NCI-H1092 treated with DMSO at 0.1 percent for 48 hours (cell line): ENCODE measurements at regions not wholly inside any gene's neighbourhood (a gene's known extent, or its start where the extent isn't known, plus 50 kb on each side); places are given as distances from the start of the nearest gene placed in this dataset.
"Not testable (repeated sequence)": the region's sequence is repeated elsewhere in the genome, so short reads cannot be mapped to it uniquely, and the experiment has no call there.

Experiments
- DNase-seq: peaks from one replicate; lab custom pipeline; 2025; lab: John Stamatoyannopoulos, UW

DNA sequence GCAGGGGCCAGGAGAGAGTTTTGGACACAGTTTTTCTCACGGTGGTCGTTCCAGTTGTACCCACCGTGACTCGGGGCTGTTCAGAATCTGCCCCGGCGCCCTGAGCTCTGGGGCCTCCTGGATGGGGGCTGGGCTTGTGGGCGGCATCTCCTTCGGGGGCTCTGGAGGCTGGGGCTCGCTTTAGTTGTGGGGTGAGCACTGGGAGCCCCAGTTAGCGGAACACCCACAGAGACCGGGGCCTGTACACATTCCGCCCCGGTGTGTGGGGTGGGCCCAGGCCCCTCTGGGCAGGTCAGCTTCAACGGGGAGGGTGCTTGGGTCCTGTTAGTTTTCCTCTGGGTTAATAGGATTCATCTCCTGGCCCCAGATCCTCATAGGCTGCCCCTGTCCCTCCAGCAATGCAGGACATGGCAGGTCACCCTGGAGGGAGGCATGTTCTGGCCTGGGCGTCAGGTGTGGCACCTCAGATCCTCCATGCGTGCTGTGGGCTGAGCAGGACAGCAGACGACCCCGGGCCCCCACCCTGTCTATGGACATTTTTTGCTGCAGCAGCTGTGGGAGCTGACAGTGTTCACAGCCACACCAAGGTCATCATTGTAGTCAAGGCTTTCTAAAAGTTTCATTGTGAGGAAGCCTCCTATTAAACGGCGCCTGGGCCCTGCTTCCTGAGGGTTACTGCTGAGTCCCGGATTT, 393.2 kb downstream of the TMEM121 start:
- DNase-seq: no peak

DNA sequence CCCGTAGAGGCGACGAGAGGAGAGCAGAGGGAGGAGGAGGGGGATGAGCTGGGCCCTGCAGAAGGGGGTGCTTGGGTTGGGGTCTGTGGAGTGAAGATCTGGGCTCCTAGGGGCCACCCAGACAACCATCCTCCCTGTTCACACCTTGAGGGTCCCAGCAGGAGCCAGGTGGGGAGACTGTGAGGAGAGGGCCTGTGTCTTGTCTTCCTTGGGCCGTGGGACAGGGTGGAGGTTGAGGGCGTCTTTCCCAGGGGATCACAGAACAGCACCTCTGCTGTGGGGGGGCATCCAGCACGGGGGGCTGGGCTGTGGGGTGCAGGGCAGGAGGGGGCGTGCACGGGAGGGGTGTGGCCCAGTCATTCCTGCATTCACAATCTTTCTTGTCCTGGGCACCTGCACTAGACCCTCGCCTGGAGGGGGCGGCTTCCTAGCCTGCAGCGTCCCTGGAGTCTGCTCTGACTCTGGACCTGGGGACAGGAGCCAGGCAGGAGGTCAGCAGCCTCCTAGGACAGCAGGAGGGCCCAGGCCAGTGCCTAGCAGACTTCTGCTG, 393.8 kb downstream of the TMEM121 start:
- DNase-seq: not testable (repeated sequence)

DNA sequence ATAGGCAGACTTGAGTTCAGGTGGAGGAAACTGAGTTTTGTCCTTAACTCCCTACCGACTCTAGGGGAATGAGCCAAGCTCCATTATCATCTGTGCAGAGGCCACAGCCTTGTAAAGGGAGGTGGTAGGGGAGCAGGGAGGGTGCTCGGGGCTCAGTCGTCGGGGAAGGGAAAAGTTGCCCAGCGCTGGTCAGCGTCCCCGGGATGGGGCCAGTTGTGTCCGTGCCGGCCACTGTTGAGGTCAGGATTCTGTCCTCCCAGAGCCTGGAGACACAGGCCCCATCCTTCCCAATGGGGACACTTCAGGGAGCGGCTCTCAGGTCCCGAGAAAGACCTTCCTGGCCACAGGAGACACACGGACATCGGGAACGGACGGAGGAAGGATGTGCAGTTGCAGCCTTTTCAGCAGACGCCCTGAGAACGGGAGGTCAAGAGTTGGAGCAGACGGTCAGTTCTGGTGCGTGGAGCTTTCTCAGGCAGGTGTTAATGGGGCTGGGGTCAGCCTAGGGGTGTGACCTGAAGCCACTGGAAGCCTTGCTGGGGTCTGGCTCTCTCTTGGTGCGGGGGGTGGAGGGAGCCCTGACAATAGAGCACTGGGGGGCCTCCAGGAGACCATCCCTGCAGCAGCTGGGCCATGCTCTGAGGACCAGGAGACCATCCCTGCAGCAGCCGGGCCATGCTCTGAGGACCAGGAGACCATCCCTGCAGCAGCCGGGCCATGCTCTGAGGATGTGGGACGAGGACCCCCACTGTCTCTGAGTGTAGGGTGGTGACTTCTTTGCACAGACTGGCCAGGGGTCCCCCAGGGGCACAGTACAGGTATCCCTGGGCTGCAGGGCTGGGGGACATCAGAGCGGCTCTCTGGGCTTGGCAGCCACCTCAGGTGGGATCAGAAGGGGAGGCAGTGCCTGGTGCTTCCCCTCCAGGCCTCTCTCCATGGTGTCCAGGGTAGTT, 394.7 kb downstream of the TMEM121 start:
- not testable (repeated sequence) for DNase-seq

DNA sequence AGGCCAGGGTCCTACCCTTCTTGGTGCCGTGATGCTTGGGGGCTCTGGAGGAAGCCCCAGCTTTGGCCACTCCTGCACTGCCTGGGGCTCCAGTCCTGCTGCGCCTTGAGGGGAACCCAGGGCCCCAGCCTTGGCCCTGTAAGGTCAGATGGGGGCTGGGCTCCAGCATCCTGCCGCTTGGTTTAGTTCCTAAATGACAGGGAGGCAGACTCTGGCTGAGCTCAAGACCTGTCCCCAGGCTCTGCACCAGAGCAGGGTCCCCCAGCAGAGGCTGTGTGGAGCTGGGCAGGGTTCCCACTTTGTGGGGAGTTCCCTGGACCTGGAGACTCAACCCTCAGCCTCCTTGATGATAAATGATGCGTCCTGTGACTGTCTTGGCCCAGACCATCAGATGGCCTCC, 395.4 kb downstream of the TMEM121 start:
- not testable (repeated sequence) for DNase-seq

DNA sequence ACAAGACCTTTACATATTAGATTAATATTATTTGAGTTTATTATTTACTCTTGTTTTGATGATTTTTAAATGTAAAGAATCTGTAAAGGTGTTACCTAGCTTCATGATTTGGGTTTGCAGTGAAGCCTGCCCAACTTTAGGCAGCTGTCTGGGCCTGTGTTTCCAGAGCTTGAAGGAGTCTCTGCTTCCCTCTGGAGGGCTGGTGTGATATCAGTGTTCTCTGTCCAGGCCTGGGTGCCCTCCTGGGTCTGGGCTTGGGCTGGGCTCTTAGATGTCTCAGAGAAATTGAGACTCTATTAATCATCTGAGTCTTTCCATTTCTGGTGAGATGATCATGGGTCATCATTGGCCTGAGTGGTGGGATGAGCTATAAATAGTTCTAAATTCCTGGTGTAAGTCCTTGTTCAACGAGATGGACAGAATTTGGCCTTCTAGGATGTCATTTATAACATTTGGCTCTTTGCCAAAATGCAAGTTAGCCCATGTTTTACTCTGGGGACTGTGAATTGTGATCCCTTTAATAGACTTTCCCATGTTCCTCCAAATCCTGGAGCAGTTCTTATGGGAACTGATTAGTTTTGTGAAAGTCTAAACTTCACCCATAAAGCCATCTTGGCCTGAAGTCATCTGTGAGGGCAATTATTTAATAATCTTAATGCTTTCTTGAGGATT, 397.3 kb downstream of the TMEM121 start:
- not testable (repeated sequence) for DNase-seq

DNA sequence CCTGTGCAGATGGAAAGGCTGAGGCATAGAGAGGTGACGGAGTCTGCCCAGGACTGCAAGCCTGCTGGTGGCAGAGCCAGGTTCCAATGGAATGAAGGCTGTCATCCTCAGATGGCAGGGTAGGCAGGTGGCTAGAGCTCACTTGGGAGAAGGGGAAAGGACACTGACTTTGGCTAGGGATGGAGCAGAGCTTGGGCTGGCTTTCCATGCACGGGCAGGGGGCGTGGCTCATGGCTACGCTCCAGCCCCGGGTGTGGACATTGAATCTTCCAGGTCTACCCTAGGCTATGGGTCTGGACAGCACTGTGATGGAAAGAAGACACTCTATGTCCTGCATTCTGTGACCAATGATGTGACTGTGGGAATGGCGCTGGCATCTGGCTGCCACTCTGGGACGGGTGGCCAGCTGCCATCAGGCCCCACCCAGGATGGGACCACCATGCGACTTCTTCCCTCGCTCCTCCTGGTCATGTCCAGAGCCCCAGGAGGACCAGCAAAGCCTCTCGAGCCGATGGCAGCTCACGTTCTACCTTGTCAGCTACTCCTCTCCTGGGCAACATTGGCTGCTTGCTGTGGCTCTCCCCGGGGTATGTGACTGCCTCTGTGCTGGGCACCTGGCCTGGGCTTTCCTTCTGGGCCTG, 398.7 kb downstream of the TMEM121 start:
- DNase-seq: no peak

DNA sequence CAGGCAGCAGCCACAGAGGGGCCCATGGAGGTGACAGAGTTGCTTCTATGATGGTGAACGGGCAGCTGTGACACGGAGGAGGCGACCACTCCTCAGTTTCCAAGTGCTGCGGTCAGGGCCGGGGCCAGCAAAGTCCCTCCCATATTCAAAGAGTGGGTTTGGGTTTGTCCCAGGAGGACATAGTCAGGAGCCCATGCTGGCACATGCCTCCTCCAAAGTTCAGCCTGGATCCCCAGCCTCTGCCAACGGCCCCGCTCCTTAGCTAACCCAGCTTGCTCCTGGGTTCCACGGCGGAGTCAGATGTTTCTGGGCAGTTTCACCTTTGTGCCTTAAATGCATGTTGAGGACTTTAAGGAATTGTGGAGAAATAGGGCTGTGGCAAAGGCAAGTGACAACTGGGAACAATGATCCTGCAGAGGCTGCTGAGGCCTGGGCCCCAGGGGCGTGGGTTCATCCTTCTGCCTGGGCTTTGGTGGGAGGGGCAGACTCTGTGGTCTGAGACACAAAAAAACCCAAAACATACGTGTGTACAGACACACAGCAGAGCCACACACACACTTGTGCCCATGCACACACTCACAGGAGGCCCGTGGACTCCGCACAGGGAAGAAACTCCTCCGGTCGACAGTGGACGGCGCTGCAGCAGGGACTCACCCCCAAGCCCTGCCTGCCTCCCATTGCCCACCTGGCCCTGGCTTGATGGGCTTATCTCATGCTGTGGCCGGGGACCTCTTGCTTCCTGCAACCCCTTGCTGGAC, 399.4 kb downstream of the TMEM121 start:
- DNase-seq: no peak

DNA sequence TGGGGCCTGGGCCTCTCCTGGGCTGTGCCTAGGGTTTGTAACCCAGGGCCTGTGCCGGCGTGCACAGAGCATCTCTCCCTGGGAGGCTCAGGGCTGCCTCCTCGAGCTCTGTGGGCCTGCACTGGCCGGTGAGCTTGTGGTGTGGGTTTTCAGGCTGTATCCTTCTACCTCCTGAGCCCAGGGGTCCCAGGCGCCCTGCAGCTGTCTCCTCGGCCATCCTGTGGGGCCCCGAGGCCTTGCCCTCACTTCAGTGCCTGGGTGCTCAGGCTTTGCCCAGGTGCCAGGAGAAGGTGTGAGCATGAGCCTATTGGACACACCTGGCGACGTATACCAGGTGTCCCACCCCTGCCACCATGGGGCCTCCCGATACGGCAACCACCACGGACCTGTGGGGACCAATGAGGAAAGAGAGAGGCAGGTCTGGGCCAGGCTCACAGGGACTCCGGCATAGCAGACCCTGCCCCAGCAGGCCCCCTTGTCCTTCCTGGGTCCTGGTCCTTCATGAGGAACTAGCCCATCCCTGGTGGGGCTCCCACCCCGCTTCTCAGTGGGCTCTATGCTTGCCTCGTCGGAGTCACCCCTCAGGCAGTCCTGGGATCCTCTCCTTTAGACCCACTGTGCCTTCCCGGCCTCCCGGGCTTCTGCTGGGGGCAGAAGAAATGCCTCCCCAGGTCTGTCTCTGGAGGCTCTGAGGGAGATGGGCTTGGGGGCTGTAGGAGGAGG, 400.2 kb downstream of the TMEM121 start:
- DNase-seq: no peak

DNA sequence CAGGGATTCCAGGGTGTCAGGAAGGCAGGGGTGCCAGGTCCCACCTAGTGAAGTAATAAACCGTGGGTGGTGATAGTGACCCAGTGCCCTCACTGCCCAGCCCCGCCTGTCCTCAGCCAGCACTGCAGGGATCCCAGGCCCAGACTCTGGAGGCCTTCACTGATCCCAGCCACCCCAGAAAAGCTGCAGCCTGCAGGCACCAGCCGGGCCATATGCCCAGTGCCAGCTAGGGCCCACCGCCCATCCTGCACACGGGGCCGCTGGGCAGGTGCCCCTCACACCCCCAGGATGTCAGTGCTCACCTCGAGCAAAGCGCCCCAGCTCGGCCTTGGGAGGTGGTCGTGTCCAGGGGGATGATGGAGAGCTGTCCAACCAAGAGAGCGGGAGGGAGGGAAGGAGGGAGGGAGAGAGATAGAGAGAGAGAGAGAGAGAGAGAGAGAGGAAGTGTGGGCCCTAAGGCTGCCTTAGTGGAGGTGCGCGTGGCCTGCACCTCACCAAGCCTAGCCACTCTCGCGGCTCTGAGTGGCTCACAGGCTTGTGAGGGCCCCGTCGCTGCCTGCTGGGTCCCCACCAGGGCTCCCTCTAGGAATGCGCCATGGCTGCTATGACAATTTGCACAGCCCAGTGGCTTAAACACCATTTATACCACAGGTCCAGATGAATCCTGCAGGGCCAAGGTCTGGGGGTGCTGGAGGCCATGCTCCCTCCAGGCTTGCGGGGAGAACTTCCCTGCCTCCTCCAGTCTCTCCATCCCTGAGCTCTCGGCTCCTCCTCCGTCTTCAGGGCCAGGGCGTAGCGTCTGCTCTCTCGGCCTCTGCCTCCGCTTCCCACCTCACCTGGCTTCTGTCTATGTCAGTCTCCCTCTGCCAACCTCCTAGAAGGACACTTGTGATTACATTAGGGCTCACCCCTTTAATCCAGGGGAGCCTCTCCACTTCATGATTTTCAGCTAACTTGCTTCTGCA, 401.0 kb downstream of the TMEM121 start:
- DNase-seq: no peak

DNA sequence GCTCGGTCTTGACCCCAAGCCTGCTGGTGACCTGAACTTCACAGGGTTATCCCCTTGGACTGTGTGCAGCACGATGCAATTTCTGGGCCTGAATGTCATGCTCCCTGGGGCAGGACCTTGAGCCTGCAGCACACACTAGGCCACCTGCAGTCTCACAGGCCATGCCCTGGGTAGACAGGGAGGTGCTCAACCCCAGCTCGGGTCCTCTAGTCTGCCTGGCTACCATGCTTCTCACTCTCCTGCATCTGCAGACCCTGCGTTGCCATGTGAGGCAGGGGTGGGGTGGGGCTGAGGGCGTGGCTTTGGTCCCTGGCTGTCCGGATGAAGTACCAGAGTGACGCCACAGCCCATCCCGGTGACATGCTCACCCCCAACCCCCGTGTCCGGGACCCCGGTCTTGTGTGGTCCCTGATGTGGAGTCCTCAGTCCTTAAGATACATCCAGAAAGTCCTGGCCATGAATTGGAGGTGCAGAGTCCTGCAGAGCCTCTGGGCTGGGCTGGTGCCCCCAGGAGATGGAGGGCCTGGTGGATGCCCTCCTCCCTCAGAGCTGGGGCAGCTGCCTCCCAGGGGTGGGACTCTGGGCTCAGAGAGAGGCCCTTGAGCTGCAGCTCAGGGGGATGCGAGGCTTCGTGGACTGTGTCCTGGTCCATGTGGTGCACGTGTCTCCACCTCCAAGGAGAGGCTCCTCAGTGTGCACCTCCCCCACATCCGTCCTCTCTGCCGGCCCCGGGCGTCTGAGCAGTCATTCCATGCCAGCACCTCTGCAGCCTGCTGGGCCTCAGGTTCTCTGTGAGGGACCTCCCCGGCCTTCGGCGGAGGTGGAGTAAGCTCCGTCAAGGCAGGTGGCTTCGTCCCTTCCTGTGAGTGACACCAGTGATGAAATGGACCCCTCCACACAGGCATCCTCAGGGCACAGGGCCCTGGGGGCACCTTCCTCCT, 402.1 kb downstream of the TMEM121 start:
- not testable (repeated sequence) for DNase-seq

DNA sequence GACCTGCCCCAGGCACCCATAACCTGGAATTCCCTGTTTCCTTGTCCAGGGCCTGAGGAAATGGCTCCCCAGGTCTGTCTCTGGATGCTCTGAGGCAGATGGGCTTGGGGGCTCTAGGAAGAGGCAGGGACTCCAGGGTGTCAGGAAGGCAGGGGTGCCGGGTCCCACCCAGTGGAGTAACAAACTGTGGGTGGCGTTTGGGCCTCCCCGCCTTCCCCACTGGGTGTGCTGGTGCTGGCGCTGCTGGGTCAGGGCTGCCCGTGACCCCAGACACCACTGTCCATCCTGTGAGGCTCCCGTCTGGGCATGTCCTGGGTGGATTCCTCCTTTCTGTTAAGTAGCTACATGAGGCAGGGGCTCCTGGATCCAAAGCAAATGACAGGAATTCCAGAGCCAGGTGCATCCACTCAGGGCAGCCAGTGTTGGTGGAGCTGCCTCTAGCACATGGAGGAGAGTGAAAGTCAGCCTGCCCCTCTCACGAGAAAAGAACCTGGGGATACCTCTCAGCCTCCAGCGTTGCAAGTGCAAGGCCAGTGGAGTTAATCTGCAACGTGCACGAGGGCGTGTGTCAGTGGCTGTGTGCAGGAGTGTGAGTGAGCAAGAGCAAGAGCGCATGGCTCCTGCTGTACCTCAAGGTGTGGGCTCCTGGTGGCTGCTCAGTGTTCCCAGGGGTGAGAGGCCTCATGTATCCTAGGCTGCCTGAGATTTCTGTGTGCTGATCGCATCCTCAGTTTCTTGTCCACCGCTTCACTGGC, 403.1 kb downstream of the TMEM121 start:
- no peak for DNase-seq

DNA sequence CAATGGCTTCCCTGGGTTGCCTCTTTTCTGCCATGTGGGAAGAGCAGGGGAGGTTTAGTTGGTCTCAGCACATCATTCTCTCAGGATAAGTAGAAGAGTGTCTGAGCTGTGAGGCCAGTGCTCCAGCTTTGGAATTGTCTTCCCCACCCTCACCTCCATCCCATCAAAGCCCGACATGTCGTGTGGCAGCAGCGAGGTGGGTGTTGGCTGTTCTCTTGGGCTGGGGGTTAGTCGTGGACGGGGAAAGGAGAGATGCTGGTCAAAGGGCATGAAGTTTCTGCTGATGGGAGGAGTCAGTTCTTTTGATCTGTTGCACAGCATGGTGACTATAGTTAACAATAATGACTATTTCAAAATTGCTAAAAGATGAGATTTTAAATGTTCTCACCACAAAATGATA, 404.2 kb downstream of the TMEM121 start:
- no peak for DNase-seq

DNA sequence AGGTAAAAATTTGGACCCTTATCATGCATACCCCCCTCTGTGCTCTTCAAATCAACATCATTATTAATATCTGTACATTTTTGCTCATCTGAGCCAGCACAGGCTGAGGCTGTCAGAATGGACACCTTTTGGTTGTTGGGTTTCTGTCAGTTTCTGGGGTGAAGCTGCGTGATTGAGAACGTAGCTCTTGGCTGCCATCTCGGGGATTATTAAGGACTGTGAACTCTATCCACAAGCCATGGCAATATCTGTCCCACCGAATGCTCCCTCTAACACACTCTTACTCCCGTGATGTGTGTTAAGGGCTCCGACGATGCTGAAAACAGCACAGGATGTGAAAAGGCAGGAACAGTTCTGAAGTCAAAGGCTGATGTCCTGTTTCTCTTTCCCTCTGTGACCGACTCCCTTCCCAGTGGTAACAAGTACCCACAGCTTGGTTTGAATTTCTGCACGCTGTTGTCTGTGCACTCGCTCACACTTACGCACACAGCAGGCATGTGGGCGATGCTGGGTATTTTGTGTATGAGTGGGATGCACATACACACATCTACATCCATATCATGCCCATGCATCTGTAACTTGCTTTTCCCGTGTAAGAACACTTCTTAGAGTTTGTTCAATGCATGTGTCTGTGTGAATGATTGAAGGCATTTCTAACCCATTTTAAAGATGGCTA, 405.6 kb downstream of the TMEM121 start:
- peak; percentile 47 for DNase-seq

DNA sequence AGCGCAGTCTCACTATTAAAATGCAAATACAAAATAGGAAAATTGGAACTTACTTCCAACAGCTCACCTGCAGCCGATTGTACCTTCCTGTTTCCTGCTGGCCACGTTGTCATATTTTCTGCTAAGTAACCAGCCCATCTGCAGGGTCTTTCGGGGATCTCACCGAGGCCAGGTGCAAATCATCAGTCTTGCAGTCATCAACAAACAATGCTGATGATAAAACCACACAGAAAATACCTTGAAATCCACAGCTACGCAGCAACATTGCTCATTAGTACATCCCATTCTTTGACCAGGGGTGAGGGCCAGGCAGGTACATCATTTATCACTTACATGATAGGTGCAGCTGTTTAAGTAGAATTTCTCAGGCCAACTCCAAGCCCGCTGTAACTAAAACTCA, 406.9 kb downstream of the TMEM121 start:
- DNase-seq: no peak

DNA sequence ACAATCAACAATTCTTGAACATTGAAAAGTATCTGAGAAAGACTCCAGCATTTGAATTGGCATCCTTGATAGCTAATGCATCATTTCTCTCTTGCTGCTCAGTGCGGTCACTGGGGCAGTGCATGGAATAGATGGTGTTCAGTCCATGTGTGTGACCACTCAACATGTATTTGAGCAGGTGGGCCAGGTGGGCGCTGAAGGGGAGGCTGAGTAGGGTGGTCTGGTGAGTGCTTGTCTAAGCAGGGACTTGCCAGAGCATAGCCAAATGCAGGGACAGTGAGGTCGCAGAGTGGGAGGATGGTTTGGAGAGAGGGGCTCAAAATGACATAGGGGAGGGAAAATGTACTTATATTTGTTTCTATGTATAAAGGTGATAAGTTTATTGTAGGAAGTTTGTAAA, 409.0 kb downstream of the TMEM121 start:
- DNase-seq: no peak

DNA sequence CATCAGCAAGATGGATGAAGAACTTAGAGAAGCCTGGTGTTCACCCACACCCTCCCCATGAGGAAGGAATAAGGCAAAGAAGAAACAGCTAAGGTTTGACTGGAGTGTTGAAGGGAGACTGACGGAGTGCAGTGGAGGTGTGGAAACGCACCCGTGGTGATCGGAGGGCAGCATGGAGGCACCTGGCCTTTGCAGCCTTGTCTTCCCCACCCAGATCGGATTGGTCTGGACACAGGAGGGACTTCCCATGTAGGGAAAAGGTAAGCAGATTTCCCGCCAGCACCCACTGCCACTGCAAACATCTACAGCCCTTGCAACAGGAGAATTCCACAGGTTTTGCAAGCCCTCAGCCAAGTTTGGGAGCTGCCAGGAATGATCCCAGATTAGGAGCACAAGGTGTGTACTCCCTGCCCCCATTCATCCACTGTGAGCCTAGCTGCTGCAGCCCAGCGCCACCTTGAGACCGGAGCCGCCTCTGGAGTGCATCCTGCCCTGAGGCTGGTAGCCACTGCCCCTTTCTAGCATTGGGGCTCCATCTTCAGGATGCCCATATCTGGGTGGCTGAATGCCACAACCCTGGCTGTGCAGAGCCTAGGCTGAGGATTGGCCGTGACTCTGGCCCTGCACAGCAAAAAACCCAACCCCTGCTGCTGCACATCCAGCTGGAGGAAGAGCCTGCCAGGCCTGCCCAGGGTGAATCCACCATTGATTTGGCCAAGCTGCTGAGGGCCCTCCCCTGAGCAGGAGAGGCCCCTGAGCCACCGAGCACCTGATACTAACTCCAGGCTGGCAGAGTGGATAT, 411.1 kb downstream of the TMEM121 start:
- peak; percentile 0 for DNase-seq
